HEK293 (cell line): ENCODE measurements at regions not wholly inside any gene's neighbourhood (a gene's known extent, or its start where the extent isn't known, plus 50 kb on each side); places are given as distances from the start of the nearest gene placed in this dataset.
"Not testable (repeated sequence)": the region's sequence is repeated elsewhere in the genome, so short reads cannot be mapped to it uniquely, and the experiment has no call there.

ENCODE experiments used
- CTCF ChIA-PET: fragments of 350-600 bp; formaldehyde crosslinking; extraction: SDS; loops from one replicate; lab custom pipeline; 2021; ENCODE audit warnings: antibody characterized with exemption; lab: Yijun Ruan, JAX
- POLR2A ChIA-PET: fragments of 300-600 bp; formaldehyde crosslinking; extraction: SDS; loops from one replicate; lab custom pipeline; 2020; ENCODE audit warnings: antibody characterized with exemption, inconsistent platforms; lab: Yijun Ruan, JAX
- H3K27ac ChIP-seq: fragments of 200-500 bp; sonication (Bioruptor generic); 2 replicates; pipeline ENCODE4 v1.5.1; 2014; ENCODE audit warnings: low read depth, low read length, control low read depth, inconsistent platforms; ENCODE audit errors: extremely low read depth
- H3K36me3 ChIP-seq, 2 experiments: fragments of 200-500 bp in 1 of 2; sonication (Bioruptor generic) in 1 of 2; 1 replicate in 1 of 2; 2 replicates in 1 of 2; pipeline ENCODE4 v1.5.1; 2014 to 2017; ENCODE audit warnings: inconsistent platforms in 2 of 2, low read length in 2 of 2; ENCODE audit not compliant: control insufficient read depth in 2 of 2, insufficient read depth in 1 of 2
- H3K4me1 ChIP-seq: fragments of 200-500 bp; sonication (Bioruptor generic); 2 replicates; pipeline ENCODE4 v1.5.1; 2014; ENCODE audit warnings: mild to moderate bottlenecking, low read length, inconsistent platforms; ENCODE audit not compliant: control insufficient read depth, insufficient read depth
- H3K4me3 ChIP-seq: 2 replicates; pipeline ENCODE4 v1.5.1; 2011; ENCODE audit warnings: low read depth, mild to moderate bottlenecking, control low read depth, low read length, moderate library complexity
- H3K9me3 ChIP-seq: fragments of 200-500 bp; sonication (Bioruptor generic); 2 replicates; pipeline ENCODE4 v1.5.1; 2014; ENCODE audit warnings: low read depth, low read length, inconsistent platforms; ENCODE audit not compliant: control insufficient read depth, insufficient read depth
- GFI1B ChIP-seq: fragments of 450-650 bp; formaldehyde crosslinking; IDR thresholded peaks from 2 replicates; pipeline ENCODE4 v1.5.1; 2016; ENCODE audit warnings: missing biosample characterization, missing genetic modification characterization
- GLI2 ChIP-seq: fragments of 450-650 bp; formaldehyde crosslinking; IDR thresholded peaks from 2 replicates; pipeline ENCODE4; 2017; ENCODE audit warnings: missing biosample characterization, missing genetic modification characterization, low read depth, borderline replicate concordance
- HOXA7 ChIP-seq: sonication (generic); formaldehyde crosslinking; IDR thresholded peaks from 2 replicates; pipeline ENCODE4 v1.8.1; 2022; ENCODE audit warnings: missing genetic modification reagents, borderline replicate concordance
- IKZF3 ChIP-seq: fragments of 450-650 bp; IDR thresholded peaks from 2 replicates; pipeline ENCODE4 v1.5.0; 2018; ENCODE audit warnings: missing biosample characterization, mild to moderate bottlenecking, missing genetic modification characterization, moderate library complexity
- ZNF175 ChIP-seq: fragments of 450-650 bp; formaldehyde crosslinking; IDR thresholded peaks from 2 replicates; pipeline ENCODE4 v1.5.1; 2016; ENCODE audit warnings: missing biosample characterization, missing genetic modification characterization
- ZNF19 ChIP-seq: fragments of 450-650 bp; formaldehyde crosslinking; IDR thresholded peaks from 2 replicates; pipeline ENCODE4; 2016; ENCODE audit warnings: missing biosample characterization, missing genetic modification characterization, low read depth
- ZNF223 ChIP-seq: fragments of 450-650 bp; formaldehyde crosslinking; IDR thresholded peaks from 2 replicates; pipeline ENCODE4 v1.5.1; 2016; ENCODE audit warnings: missing biosample characterization, missing genetic modification characterization
- ZNF366 ChIP-seq: fragments of 450-650 bp; formaldehyde crosslinking; conservative IDR thresholded peaks from 2 replicates; pipeline ENCODE4 v1.5.1; 2016; ENCODE audit warnings: missing biosample characterization, missing genetic modification characterization
- ZNF391 ChIP-seq: fragments of 450-650 bp; formaldehyde crosslinking; IDR thresholded peaks from 2 replicates; pipeline ENCODE4 v1.5.1; 2016; ENCODE audit warnings: low read depth, missing biosample characterization, missing genetic modification characterization, borderline replicate concordance
- ZNF560 ChIP-seq: fragments of 450-650 bp; formaldehyde crosslinking; IDR thresholded peaks from 2 replicates; pipeline ENCODE4 v1.5.1; 2017; ENCODE audit warnings: missing biosample characterization, missing genetic modification characterization, borderline replicate concordance
- ZNF621 ChIP-seq: fragments of 450-650 bp; formaldehyde crosslinking; IDR thresholded peaks from 2 replicates; pipeline ENCODE4 v1.5.1; 2017; ENCODE audit warnings: missing biosample characterization, missing genetic modification characterization
- ZNF658 ChIP-seq: fragments of 450-650 bp; formaldehyde crosslinking; IDR thresholded peaks from 2 replicates; pipeline ENCODE4; 2016; ENCODE audit warnings: missing biosample characterization, missing genetic modification characterization
- ZSCAN30 ChIP-seq: fragments of 450-650 bp; IDR thresholded peaks from 2 replicates; pipeline ENCODE4 v1.5.1; 2018; ENCODE audit warnings: missing biosample characterization, mild to moderate bottlenecking, missing genetic modification characterization, moderate library complexity
- TF ChIP-seq, protein P1 (sequence below): IDR thresholded peaks from 2 replicates; pipeline ENCODE4 v1.6.1; 2011; ENCODE audit warnings: mild to moderate bottlenecking, low read depth, low read length, borderline replicate concordance
- TF ChIP-seq, protein P2 (sequence below): fragments of 450-650 bp; formaldehyde crosslinking; IDR thresholded peaks from 2 replicates; pipeline ENCODE4 v1.5.1; 2016; ENCODE audit warnings: missing biosample characterization, missing genetic modification characterization, low read depth
- TF ChIP-seq, protein P3 (sequence below): sonication (generic); formaldehyde crosslinking; IDR thresholded peaks from 2 replicates; pipeline ENCODE4 v1.8.1; 2022; ENCODE audit warnings: mild to moderate bottlenecking, moderate library complexity, missing genetic modification reagents
- TF ChIP-seq, protein P4 (sequence below): fragments of 450-650 bp; formaldehyde crosslinking; IDR thresholded peaks from 2 replicates; pipeline ENCODE4 v1.5.1; 2016; ENCODE audit warnings: missing biosample characterization, missing genetic modification characterization, borderline replicate concordance

DNA sequence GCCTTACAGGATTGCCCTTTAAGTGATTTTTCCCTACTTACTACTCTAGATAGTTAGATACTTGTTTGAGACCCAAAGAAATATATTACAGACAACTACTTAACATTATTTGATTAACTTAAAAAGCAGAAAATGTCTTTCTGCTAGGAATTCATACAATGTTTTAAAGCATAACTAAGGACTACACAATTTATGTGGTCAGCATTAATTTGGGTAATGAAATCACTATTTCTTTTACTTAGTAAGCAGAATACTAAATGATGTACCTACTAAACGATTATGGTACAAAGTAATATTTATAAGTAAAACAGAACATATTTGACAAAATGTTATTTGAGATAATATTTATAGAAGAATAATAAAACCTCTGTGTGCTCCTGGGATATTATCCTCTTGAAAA lies 371.9 kb upstream of the ARRDC3 start (continued):
- TF ChIP-seq, protein P1, sequence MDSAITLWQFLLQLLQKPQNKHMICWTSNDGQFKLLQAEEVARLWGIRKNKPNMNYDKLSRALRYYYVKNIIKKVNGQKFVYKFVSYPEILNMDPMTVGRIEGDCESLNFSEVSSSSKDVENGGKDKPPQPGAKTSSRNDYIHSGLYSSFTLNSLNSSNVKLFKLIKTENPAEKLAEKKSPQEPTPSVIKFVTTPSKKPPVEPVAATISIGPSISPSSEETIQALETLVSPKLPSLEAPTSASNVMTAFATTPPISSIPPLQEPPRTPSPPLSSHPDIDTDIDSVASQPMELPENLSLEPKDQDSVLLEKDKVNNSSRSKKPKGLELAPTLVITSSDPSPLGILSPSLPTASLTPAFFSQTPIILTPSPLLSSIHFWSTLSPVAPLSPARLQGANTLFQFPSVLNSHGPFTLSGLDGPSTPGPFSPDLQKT = no peak
- TF ChIP-seq ZNF366 = no peak
- TF ChIP-seq ZNF560 (tag by site-specific recombination) = no peak
- TF ChIP-seq, protein P2, sequence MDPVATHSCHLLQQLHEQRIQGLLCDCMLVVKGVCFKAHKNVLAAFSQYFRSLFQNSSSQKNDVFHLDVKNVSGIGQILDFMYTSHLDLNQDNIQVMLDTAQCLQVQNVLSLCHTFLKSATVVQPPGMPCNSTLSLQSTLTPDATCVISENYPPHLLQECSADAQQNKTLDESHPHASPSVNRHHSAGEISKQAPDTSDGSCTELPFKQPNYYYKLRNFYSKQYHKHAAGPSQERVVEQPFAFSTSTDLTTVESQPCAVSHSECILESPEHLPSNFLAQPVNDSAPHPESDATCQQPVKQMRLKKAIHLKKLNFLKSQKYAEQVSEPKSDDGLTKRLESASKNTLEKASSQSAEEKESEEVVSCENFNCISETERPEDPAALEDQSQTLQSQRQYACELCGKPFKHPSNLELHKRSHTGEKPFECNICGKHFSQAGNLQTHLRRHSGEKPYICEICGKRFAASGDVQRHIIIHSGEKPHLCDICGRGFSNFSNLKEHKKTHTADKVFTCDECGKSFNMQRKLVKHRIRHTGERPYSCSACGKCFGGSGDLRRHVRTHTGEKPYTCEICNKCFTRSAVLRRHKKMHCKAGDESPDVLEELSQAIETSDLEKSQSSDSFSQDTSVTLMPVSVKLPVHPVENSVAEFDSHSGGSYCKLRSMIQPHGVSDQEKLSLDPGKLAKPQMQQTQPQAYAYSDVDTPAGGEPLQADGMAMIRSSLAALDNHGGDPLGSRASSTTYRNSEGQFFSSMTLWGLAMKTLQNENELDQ (tag by site-specific recombination) = no peak
- TF ChIP-seq ZNF658 (tag by site-specific recombination) = no peak
- no peak for TF ChIP-seq ZNF391 (tag by site-specific recombination)
- no peak for TF ChIP-seq GFI1B (tag by site-specific recombination)
- no peak for TF ChIP-seq HOXA7 (CRISPR knock-in tag)

DNA sequence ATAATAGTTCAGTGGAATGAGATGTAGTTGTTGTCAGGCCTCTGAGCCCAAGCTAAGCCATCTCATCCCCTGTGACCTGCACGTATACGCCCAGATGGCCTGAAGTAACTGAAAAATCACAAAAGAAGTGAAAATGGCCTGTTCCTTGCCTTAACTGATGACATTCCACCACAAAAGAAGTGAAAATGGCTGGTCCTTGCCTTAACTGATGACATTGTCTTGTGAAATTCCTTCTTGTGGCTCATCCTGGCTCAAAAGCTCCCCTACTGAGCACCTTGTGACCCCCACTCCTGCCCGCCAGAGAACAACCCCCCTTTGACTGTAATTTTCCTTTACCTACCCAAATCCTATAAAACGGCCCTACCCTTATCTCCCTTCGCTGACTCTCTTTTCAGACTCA lies 361.4 kb upstream of the ARRDC3 start:
- POLR2A ChIA-PET, H3K36me3 ChIP-seq, CTCF ChIA-PET, H3K4me1 ChIP-seq, H3K27ac ChIP-seq, H3K9me3 ChIP-seq, H3K4me3 ChIP-seq: not testable (repeated sequence)

DNA sequence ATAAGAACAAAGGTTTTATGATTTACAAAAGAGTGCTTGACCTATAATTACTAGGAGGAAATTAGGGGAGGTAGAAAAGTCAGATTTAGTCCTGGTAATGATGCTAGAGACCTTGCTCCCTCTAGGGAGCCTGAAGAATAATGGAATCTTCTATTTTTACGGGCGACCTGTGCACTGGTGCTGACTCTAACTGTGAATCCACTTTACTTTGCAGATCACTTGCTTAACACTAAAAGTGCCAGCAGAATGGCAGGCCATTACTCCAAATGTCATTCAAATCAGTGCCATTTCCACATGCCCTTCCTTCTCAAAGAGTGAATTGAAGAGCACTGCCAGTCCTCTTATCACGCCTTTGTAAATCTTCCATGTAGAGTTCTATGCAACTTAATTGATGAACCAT lies 359.4 kb upstream of the ARRDC3 start:
- POLR2A ChIA-PET = no interaction called here
- CTCF ChIA-PET = no interaction called here
- no peak for TF ChIP-seq ZNF19 (tag by site-specific recombination)
- TF ChIP-seq, protein P2 (tag by site-specific recombination) = no peak
- no peak for TF ChIP-seq GLI2 (tag by site-specific recombination)
- TF ChIP-seq ZNF175 = no peak
- no peak for TF ChIP-seq ZNF621
- no peak for TF ChIP-seq IKZF3 (tag by site-specific recombination)
- no peak for TF ChIP-seq ZSCAN30 (tag by site-specific recombination)
- TF ChIP-seq, protein P3, sequence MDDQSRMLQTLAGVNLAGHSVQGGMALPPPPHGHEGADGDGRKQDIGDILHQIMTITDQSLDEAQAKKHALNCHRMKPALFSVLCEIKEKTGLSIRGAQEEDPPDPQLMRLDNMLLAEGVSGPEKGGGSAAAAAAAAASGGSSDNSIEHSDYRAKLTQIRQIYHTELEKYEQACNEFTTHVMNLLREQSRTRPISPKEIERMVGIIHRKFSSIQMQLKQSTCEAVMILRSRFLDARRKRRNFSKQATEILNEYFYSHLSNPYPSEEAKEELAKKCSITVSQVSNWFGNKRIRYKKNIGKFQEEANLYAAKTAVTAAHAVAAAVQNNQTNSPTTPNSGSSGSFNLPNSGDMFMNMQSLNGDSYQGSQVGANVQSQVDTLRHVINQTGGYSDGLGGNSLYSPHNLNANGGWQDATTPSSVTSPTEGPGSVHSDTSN = no peak
- TF ChIP-seq ZNF223 (tag by site-specific recombination) = no peak
- TF ChIP-seq, protein P4, sequence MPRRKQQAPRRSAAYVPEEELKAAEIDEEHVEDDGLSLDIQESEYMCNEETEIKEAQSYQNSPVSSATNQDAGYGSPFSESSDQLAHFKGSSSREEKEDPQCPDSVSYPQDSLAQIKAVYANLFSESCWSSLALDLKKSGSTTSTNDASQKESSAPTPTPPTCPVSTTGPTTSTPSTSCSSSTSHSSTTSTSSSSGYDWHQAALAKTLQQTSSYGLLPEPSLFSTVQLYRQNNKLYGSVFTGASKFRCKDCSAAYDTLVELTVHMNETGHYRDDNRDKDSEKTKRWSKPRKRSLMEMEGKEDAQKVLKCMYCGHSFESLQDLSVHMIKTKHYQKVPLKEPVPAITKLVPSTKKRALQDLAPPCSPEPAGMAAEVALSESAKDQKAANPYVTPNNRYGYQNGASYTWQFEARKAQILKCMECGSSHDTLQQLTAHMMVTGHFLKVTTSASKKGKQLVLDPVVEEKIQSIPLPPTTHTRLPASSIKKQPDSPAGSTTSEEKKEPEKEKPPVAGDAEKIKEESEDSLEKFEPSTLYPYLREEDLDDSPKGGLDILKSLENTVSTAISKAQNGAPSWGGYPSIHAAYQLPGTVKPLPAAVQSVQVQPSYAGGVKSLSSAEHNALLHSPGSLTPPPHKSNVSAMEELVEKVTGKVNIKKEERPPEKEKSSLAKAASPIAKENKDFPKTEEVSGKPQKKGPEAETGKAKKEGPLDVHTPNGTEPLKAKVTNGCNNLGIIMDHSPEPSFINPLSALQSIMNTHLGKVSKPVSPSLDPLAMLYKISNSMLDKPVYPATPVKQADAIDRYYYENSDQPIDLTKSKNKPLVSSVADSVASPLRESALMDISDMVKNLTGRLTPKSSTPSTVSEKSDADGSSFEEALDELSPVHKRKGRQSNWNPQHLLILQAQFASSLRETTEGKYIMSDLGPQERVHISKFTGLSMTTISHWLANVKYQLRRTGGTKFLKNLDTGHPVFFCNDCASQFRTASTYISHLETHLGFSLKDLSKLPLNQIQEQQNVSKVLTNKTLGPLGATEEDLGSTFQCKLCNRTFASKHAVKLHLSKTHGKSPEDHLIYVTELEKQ (tag by site-specific recombination) = no peak
- Histone ChIP-seq H3K4me1 (no peaks in the 10 kb centered on the region), H3K9me3 (no peaks in the 10 kb centered on the region), H3K27ac (no peak overlapping the region), H3K4me3 (no peak overlapping the region), H3K36me3 (no peaks in the 10 kb centered on the region)
